GM13977 (cell line): ENCODE measurements at regions not wholly inside any gene's neighbourhood (a gene's known extent, or its start where the extent isn't known, plus 50 kb on each side); places are given as distances from the start of the nearest gene placed in this dataset.

ENCODE experiments used
- DNase-seq: peaks from one replicate; pipeline ENCODE4 v3.0.0; 2012; ENCODE audit warnings: low spot score
- CTCF ChIP-seq: IDR thresholded peaks from 2 replicates; pipeline ENCODE4 v1.5.1; 2012; ENCODE audit warnings: mild to moderate bottlenecking, control low read depth; ENCODE audit not compliant: insufficient read depth; ENCODE audit errors: extremely low read depth, missing control alignments
- in situ Hi-C: fragments of 300-500 bp; cut with MboI; formaldehyde crosslinking; loops from one replicate; pipeline ENCODE4 v1.12.0; 2022; ENCODE audit warnings: low sequenced_read_pairs, low pct_unique_long_range_greater_than_20kb, mixed read lengths, inconsistent platforms; ENCODE audit not compliant: unreplicated experiment

DNA sequence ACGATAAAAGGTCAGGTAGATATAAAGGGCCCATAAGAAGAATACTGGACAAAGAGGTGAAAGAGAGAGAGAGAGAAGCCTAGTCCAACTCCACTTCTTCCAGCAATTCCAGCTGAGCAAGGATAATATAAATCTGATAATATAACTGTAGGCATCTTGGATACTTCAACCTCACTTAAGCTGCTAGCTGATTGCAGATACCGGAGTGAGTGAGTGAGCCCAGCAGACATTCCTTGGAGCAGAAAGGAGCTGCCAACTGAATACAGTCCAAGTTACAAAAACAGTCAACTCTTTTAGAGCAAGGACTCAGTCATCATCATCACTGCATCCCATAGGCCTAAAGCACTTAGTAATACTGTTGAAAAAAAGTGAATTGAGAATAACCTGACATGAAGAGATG, 387.6 kb downstream of the SLITRK6 start:
- in situ Hi-C loops = no loop called here
- DNase-seq = no peak
- TF ChIP-seq CTCF = no peak

- DNase-seq = no peak
- TF ChIP-seq CTCF = no peak
- in situ Hi-C loops = no loop called here
Observed at GRCh38 chr13:85408415-85408814, 390.8 kb downstream of the SLITRK6 start.

DNA sequence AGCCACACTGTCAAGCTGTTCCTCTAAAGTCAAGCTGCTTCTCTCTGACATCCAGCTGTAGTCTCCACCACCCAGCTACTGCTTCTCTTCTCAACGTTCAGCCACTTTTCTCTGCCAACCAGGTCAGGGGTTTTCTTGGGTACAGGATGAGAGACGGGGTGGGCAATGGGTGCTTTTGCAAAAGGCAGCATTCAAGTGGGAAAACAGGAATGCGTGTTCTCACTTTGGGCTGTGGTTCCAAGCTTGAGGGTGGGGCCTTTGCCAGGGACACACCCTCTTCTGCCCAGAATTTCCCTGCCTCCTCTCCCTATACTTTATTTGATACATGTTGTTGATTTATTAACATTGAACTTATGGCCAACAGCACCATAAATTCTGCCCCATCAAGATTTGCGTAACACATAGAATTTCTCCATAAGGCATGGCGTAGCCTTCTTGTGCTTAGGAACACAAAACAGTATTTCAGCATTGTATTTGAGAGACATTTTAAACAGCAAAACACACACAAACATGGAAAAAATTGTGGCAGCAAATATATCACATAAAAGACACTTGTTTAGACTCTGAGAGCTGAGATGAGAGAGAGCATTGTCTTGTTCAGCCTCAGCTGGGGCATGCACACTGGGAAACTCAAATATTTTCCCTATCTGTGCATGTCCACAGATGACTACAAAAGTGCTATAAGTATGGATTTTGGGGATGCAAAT, 392.8 kb downstream of the SLITRK6 start:
- TF ChIP-seq CTCF = no peak
- no peak for DNase-seq
- in situ Hi-C loops = no loop called here

DNA sequence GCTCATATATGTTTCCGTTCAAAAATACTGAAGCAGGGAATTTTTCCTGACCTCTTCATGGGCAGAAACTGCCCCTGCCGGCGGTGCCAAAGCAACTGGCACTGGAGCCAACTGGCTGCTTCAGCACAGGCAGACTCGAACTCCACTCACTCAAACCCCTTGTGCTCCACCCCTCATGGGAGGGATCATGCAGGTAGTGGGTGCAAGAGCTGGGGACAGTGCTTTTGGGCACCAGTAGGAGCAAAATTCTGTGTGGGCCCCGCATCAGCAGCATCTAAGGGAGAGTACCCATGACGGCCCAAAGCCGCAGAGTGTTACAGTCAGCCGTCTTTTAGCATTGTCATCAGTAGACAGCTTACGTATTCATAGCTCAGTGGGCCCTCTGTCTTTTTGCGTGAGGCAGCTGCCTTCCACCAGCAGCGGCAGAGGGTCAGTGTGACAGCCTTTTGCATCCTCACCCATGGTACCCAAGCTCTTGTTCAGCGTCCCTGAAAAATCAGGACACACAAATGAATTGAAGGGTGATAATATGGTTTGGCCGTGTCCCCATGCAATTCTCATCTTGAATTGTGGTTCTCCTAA, 393.8 kb downstream of the SLITRK6 start:
- in situ Hi-C loops = no loop called here
- TF ChIP-seq CTCF = no peak
- DNase-seq = no peak

- in situ Hi-C loops = no loop called here
- DNase-seq = no peak
- no peak for TF ChIP-seq CTCF
Observed at GRCh38 chr13:85386424-85386823, 412.8 kb downstream of the SLITRK6 start.

- TF ChIP-seq CTCF = no peak
- in situ Hi-C loops = no loop called here
- DNase-seq = no peak
Observed at GRCh38 chr13:85383291-85383690, 415.9 kb downstream of the SLITRK6 start.
